ENCODE measurements at regions not wholly inside any gene's neighbourhood (a gene's known extent, or its start where the extent isn't known, plus 50 kb on each side); places are given as distances from the start of the nearest gene placed in this dataset.

- TF ChIP-seq CTCF (conservative IDR thresholded peaks at IDR 0.05; ENCODE audit: low read depth in 2 of 2) (no peak), POLR2AphosphoS5 (IDR thresholded peaks at IDR 0.05; ENCODE audit: low read depth) (no peak), EZH2 (IDR thresholded peaks at IDR 0.05; ENCODE audit: low read depth, unreplicated experiment) (no peak), EZH2phosphoT487 (IDR thresholded peaks at IDR 0.05; ENCODE audit: unreplicated experiment) (no peak), JUNB (IDR thresholded peaks at IDR 0.05; ENCODE audit: unreplicated experiment) (no peak), REST (IDR thresholded peaks at IDR 0.05; ENCODE audit: unreplicated experiment) (no peak)
Measured at GRCh38 chr13:46498650-46499049, 54.3 kb upstream of the LRCH1 start.
